Activated naive CD4-positive, alpha-beta T cell (primary cell): ENCODE measurements at regions not wholly inside any gene's neighbourhood (a gene's known extent, or its start where the extent isn't known, plus 50 kb on each side); places are given as distances from the start of the nearest gene placed in this dataset.

ENCODE experiments used
- DNase-seq, 4 experiments: peaks; one replicate each; lab custom pipeline; 2025; lab: John Stamatoyannopoulos, UW

- no peak for DNase-seq
These were observed 460.7 kb downstream of the MTX2 start for GRCh38 chr2:176729706-176730569.

GRCh38 chr2:176732780-176733179, 463.5 kb downstream of the MTX2 start:
- DNase-seq = no peak

- DNase-seq = no peak
These were observed 464.6 kb downstream of the MTX2 start for GRCh38 chr2:176733698-176734430.

- no peak for DNase-seq
These were observed 465.6 kb downstream of the MTX2 start for GRCh38 chr2:176734868-176735267.

GRCh38 chr2:176742271-176742670, 470.3 kb upstream of the HNRNPA3 start:
- no peak for DNase-seq

GRCh38 chr2:176743671-176744070, 468.9 kb upstream of the HNRNPA3 start:
- no peak for DNase-seq

- DNase-seq = no peak
These were observed 468.4 kb upstream of the HNRNPA3 start for GRCh38 chr2:176744146-176744545.

- no peak for DNase-seq
These were observed 466.9 kb upstream of the HNRNPA3 start for GRCh38 chr2:176745543-176746200.

GRCh38 chr2:176746411-176746810, 466.2 kb upstream of the HNRNPA3 start:
- no peak for DNase-seq

- no peak for DNase-seq
These were observed 465.1 kb upstream of the HNRNPA3 start for GRCh38 chr2:176747506-176747905.

- DNase-seq = no peak
These were observed 464.7 kb upstream of the HNRNPA3 start for GRCh38 chr2:176747928-176748327.

GRCh38 chr2:176748662-176749061, 463.9 kb upstream of the HNRNPA3 start:
- no peak for DNase-seq

- DNase-seq = no peak
These were observed 461.0 kb upstream of the HNRNPA3 start for GRCh38 chr2:176751314-176752227.

GRCh38 chr2:176752295-176752694, 460.3 kb upstream of the HNRNPA3 start:
- DNase-seq = no peak

GRCh38 chr2:176753205-176753604, 459.4 kb upstream of the HNRNPA3 start:
- no peak for DNase-seq

- no peak for DNase-seq
These were observed 458.7 kb upstream of the HNRNPA3 start for GRCh38 chr2:176753752-176754474.

- no peak for DNase-seq
These were observed 457.0 kb upstream of the HNRNPA3 start for GRCh38 chr2:176755537-176756135.

- DNase-seq = no peak
These were observed 454.2 kb upstream of the HNRNPA3 start for GRCh38 chr2:176758426-176758825.

- no peak for DNase-seq
These were observed 452.2 kb upstream of the HNRNPA3 start for GRCh38 chr2:176760439-176760838.

GRCh38 chr2:176763130-176763529, 449.5 kb upstream of the HNRNPA3 start:
- DNase-seq = no peak
